HCT116 (cell line): ENCODE measurements at regions not wholly inside any gene's neighbourhood (a gene's known extent, or its start where the extent isn't known, plus 50 kb on each side); places are given as distances from the start of the nearest gene placed in this dataset.

Experiments
- ATAC-seq: fragments of 200-7000 bp; cut with Tn5 transposase; 2 replicates; pipeline ENCODE4 v1.9.1; 2020; ENCODE audit warnings: mild to moderate bottlenecking, moderate library complexity
- BruUV-seq: library from RNA; stranded (reverse); fragments of 400-500 nt; replicated peaks from 2 replicates; lab custom pipeline; 2021; lab: Mats Ljungman, UMichigan
- CTCF ChIA-PET: fragments of 300-600 bp; sonication (Branson Sonifier 250); formaldehyde crosslinking; loops from one replicate; lab custom pipeline; 2021; ENCODE audit warnings: antibody characterized with exemption; lab: Charles Lee
- POLR2A ChIA-PET: fragments of 300-600, 350-600 bp; sonication (Branson Sonifier 250); formaldehyde crosslinking; loops from one replicate; lab custom pipeline; 2021; ENCODE audit warnings: antibody characterized with exemption; lab: Charles Lee
- RAD21 ChIA-PET, 2 experiments: fragments of 300-600 bp; sonication (Branson Sonifier 250); formaldehyde crosslinking; loops; one replicate each; lab custom pipeline; 2023; ENCODE audit warnings: low total read pairs in 2 of 2; ENCODE audit not compliant: uncharacterized antibody in 2 of 2, unreplicated experiment in 2 of 2, low non-redundant PET in 1 of 2; lab: Charles Lee
- DNase-seq: peaks from one replicate; pipeline ENCODE4 v3.0.0-alpha.2; 2010; ENCODE audit warnings: low read depth, low spot score
- H2AFZ ChIP-seq: fragments of 200-600 bp; shearing (Covaris generic), sonication (generic); 2 replicates; pipeline ENCODE4 v1.6.1; 2017; ENCODE audit warnings: low read depth, mixed run types, mixed read lengths, antibody characterized with exemption, low read length; ENCODE audit not compliant: poor library complexity, severe bottlenecking
- H3K27ac ChIP-seq: 2 replicates; pipeline ENCODE4 v1.5.1; 2012; ENCODE audit warnings: low read depth, low read length
- H3K27me3 ChIP-seq: fragments of 200-600 bp; sonication (generic); 2 replicates; pipeline ENCODE4 v1.6.1; 2016; ENCODE audit warnings: mixed run types, low read length, mixed read lengths; ENCODE audit not compliant: insufficient read depth
- H3K36me3 ChIP-seq, 2 experiments: fragments of 200-500 bp in 1 of 2; fragments of 200-600 bp in 1 of 2; sonication (Bioruptor generic) in 1 of 2; sonication (generic) in 1 of 2; 2 replicates each; pipeline versions ENCODE4 v1.5.1 to v1.6.1; 2014 to 2016; ENCODE audit warnings: low read length in 2 of 2, inconsistent platforms in 1 of 2, mixed read lengths in 1 of 2, mixed run types in 1 of 2; ENCODE audit not compliant: insufficient read depth in 2 of 2, control insufficient read depth in 1 of 2
- H3K4me1 ChIP-seq, 2 experiments: fragments of 200-600 bp in 1 of 2; sonication (generic) in 1 of 2; 2 replicates each; pipeline versions ENCODE4 v1.5.1 to v1.6.1; 2012 to 2017; ENCODE audit warnings: low read length in 2 of 2, inconsistent platforms in 1 of 2, mild to moderate bottlenecking in 1 of 2, mixed read lengths in 1 of 2, mixed run types in 1 of 2, moderate library complexity in 1 of 2; ENCODE audit not compliant: insufficient read depth in 2 of 2, control insufficient read depth in 1 of 2
- H3K4me2 ChIP-seq: fragments of 200-600 bp; sonication (generic); 2 replicates; pipeline ENCODE4 v1.6.1; 2017; ENCODE audit warnings: mixed run types, low read length, mixed read lengths
- H3K4me3 ChIP-seq, 2 experiments: fragments of 200-600 bp in 1 of 2; sonication (generic) in 1 of 2; replicated peaks in 1 of 2; 2 replicates each; pipeline ENCODE4 v1.5.1; 2011 to 2016; ENCODE audit warnings: low read length in 2 of 2, control low read depth in 1 of 2, low read depth in 1 of 2, mild to moderate bottlenecking in 1 of 2, mixed read lengths in 1 of 2, mixed run types in 1 of 2
- H3K79me2 ChIP-seq: fragments of 200-600 bp; sonication (generic); 2 replicates; pipeline ENCODE4 v1.6.1; 2017; ENCODE audit warnings: mild to moderate bottlenecking, mixed run types, low read length, moderate library complexity, mixed read lengths; ENCODE audit not compliant: insufficient read depth
- H3K9ac ChIP-seq: fragments of 200-600 bp; sonication (generic); 2 replicates; pipeline ENCODE4 v1.6.1; 2016; ENCODE audit warnings: low read length, mixed read lengths
- H3K9me2 ChIP-seq: fragments of 200-600 bp; sonication (generic), shearing (Covaris generic); 2 replicates; pipeline ENCODE4 v1.6.1; 2017; ENCODE audit warnings: mixed run types, mild to moderate bottlenecking, moderate library complexity; ENCODE audit not compliant: insufficient read depth
- H3K9me3 ChIP-seq, 2 experiments: fragments of 200-500 bp in 1 of 2; fragments of 200-600 bp in 1 of 2; sonication (Bioruptor generic) in 1 of 2; sonication (generic) in 1 of 2; 2 replicates each; pipeline ENCODE4 v1.6.1; 2014 to 2017; ENCODE audit warnings: low read length in 2 of 2, mixed read lengths in 2 of 2, inconsistent platforms in 1 of 2, low read depth in 1 of 2, mild to moderate bottlenecking in 1 of 2, mixed run types in 1 of 2, moderate library complexity in 1 of 2; ENCODE audit not compliant: control insufficient read depth in 1 of 2, insufficient read depth in 1 of 2
- H4K20me1 ChIP-seq: fragments of 200-600 bp; sonication (generic), shearing (Covaris generic); 2 replicates; pipeline ENCODE4 v1.6.1; 2017; ENCODE audit warnings: mixed run types, mild to moderate bottlenecking, moderate library complexity; ENCODE audit not compliant: insufficient read depth
- CEBPB ChIP-seq: IDR thresholded peaks from 2 replicates; pipeline ENCODE4 v1.6.1; 2012; ENCODE audit warnings: low read depth
- CTCF ChIP-seq, 3 experiments: fragments of 200-600 bp in 1 of 3; sonication (generic) in 1 of 3; IDR thresholded peaks in 2 of 3; conservative IDR thresholded peaks in 1 of 3; 2 replicates each; pipeline ENCODE4 v1.5.1; 2012 to 2017; ENCODE audit warnings: low read depth in 2 of 3, low read length in 2 of 3, antibody characterized with exemption in 1 of 3, borderline replicate concordance in 1 of 3, control low read depth in 1 of 3, mild to moderate bottlenecking in 1 of 3, mixed read lengths in 1 of 3, mixed run types in 1 of 3, moderate library complexity in 1 of 3; ENCODE audit not compliant: insufficient read depth in 1 of 3
- JUND ChIP-seq: IDR thresholded peaks from 2 replicates; pipeline ENCODE4 v1.6.1; 2012
- MAX ChIP-seq: IDR thresholded peaks from 2 replicates; pipeline ENCODE4 v1.6.1; 2012
- POLR2A ChIP-seq: IDR thresholded peaks from 2 replicates; pipeline ENCODE4 v1.7.0; 2011; ENCODE audit warnings: borderline replicate concordance; ENCODE audit not compliant: insufficient read depth, insufficient read length; ENCODE audit errors: extremely low read depth
- SP1 ChIP-seq: IDR thresholded peaks from 2 replicates; pipeline ENCODE4 v1.6.1; 2012; ENCODE audit warnings: low read depth
- intact Hi-C: fragments of 100-400 bp; cut with micrococcal nuclease; formaldehyde crosslinking; loops from 2 replicates; pipeline ENCODE4 v1.10.0; 2022

- ATAC-seq (no peak), DNase-seq (no peak)
- TF ChIP-seq MAX (no peak), POLR2A (no peak), CEBPB (no peak), JUND (no peak), CTCF (IDR thresholded peaks at IDR 0.05 in 2 of 3, conservative IDR thresholded peaks at IDR 0.05 in 1 of 3; ENCODE audit: borderline replicate concordance in 1 of 3, insufficient read depth in 1 of 3, low read depth in 2 of 3, low read length in 2 of 3) (no peak), SP1 (no peak)
- Histone ChIP-seq H3K27me3 (no peaks in the 10 kb centered on the region), H3K27ac (no peak overlapping the region), H4K20me1 (no peaks in the 10 kb centered on the region), H3K9ac (no peak overlapping the region), H3K9me2 (no peaks in the 10 kb centered on the region), H3K4me3 (no peak overlapping the region), H3K9me3 (no peaks in the 10 kb centered on the region), H3K79me2 (no peaks in the 10 kb centered on the region), H2AFZ (no peak overlapping the region), H3K4me2 (no peak overlapping the region), H3K36me3 (no peaks in the 10 kb centered on the region), H3K4me1 (no peaks in the 10 kb centered on the region)
- CTCF ChIA-PET, result no interaction called here
- intact Hi-C loops, result no loop called here
- POLR2A ChIA-PET, result no interaction called here
- BruUV-seq, result no TSS peak
- RAD21 ChIA-PET, result no interaction called here
Observed at GRCh38 chr1:217141711-217142110, 418.5 kb upstream of the ESRRG start.

- no peak for TF ChIP-seq JUND
- no peak for TF ChIP-seq CEBPB
- TF ChIP-seq MAX, result no peak
- intact Hi-C loops, result no loop called here
- Histone ChIP-seq H3K27ac (no peak overlapping the region), H3K36me3 (no peaks in the 10 kb centered on the region), H3K4me2 (no peak overlapping the region), H3K4me1 (no peaks in the 10 kb centered on the region), H3K79me2 (no peaks in the 10 kb centered on the region), H4K20me1 (no peaks in the 10 kb centered on the region), H3K9me2 (no peaks in the 10 kb centered on the region), H3K9ac (no peak overlapping the region), H3K27me3 (no peaks in the 10 kb centered on the region), H2AFZ (no peak overlapping the region), H3K4me3 (no peak overlapping the region), H3K9me3 (no peaks in the 10 kb centered on the region)
- RAD21 ChIA-PET, result no interaction called here
- POLR2A ChIA-PET, result no interaction called here
- ATAC-seq, result no peak
- no peak for DNase-seq
- CTCF ChIA-PET, result no interaction called here
- no TSS peak for BruUV-seq
Observed at GRCh38 chr1:217140041-217140901, 417.0 kb upstream of the ESRRG start.
